ENCODE measurements at regions not wholly inside any gene's neighbourhood (a gene's known extent, or its start where the extent isn't known, plus 50 kb on each side); places are given as distances from the start of the nearest gene placed in this dataset.
"Not testable (repeated sequence)": the region's sequence is repeated elsewhere in the genome, so short reads cannot be mapped to it uniquely, and the experiment has no call there.

DNA sequence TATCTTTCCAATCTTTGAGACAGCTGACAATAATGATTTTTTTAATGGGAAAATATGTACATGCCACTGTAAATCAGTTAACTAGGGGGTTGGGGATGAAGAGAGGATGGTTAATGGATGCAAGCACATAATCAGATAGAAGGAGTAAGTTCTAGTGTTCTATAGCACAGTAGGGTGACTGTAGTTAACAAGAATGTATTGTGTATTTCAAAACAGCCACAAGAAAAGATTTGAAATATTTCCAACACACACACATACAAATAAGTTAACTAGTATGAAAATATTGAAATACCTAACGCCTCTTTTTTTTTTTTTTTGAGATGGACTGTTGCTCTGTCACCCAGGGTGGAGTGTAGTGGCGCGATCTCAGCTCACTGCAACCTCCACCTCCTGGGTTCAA lies 153.4 kb upstream of the SALL4 start:
- no peak overlapping the region for H3K4me3 ChIP-seq (ENCODE audit: low read depth in 1 of 2, low read length in 2 of 2)
- H3K27me3 ChIP-seq (ENCODE audit: low read depth, low read length), result no peaks in the 10 kb centered on the region
- no peaks in the 10 kb centered on the region for H3K36me3 ChIP-seq (ENCODE audit: control insufficient read depth in 1 of 2, insufficient read depth in 2 of 2, low read length in 2 of 2)
- H3K4me1 ChIP-seq (ENCODE audit: control insufficient read depth in 1 of 2, insufficient read depth in 2 of 2, low read length in 2 of 2), result no peaks in the 10 kb centered on the region
- no peak overlapping the region for H3K27ac ChIP-seq (ENCODE audit: low read length)
- no peaks in the 10 kb centered on the region for H3K9me3 ChIP-seq (ENCODE audit: control insufficient read depth in 1 of 2, low read length in 2 of 2)

DNA sequence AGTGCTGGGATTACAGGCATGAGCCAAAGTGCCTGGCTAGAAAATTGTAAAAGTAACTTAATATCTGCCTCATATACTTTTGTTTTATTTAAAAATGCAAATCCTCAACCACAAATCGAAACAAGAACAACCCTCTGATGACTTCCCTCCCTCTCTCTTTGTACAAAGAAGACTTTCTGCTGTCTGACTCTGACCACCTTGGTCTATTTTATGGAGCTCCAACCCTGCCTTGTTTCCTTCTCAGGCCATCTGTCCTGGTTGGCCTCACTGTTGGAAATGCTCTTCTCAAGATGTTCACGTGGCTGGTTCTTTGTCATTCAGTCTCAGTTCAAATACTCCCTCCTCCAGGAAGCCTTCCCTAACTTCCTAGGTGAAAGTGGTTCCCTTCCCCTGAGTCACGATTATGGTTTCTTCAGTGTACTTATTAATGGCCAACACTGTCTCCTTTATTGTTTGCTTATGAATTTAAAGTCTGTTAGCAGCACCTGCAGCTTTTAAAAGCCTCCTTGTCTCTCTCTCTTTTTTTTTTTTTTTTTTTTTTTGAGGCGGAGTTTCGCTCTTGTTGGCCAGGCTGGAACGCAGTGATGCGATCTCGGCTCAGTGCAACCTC lies 151.5 kb upstream of the SALL4 start:
- no peaks in the 10 kb centered on the region for H3K27me3 ChIP-seq (ENCODE audit: low read depth, low read length)
- no peak overlapping the region for H3K4me3 ChIP-seq (ENCODE audit: low read depth in 1 of 2, low read length in 2 of 2)
- no peak overlapping the region for H3K27ac ChIP-seq (ENCODE audit: low read length)
- H3K9me3 ChIP-seq (ENCODE audit: control insufficient read depth in 1 of 2, low read length in 2 of 2), result no peaks in the 10 kb centered on the region
- no peaks in the 10 kb centered on the region for H3K36me3 ChIP-seq (ENCODE audit: control insufficient read depth in 1 of 2, insufficient read depth in 2 of 2, low read length in 2 of 2)
- H3K4me1 ChIP-seq (ENCODE audit: control insufficient read depth in 1 of 2, insufficient read depth in 2 of 2, low read length in 2 of 2), result no peaks in the 10 kb centered on the region

DNA sequence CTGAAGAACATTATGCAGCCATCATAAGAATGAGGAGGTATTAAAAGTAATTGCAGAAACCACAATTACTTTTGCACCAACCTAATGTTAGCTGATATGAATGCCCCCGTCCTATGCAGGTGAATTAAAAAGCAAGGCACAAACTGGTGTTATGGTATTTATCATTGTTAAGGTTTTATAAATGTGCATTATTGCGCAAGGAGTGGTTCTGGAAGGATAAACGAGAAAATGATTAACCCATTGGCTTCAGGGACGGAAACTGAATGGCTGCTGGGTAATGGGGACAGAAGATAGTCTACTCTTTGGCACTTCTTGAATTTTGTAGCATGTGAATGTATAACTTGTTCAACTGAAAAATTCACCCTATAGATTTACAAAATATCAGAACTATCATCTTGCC lies 148.6 kb upstream of the SALL4 start:
- H3K27ac ChIP-seq (ENCODE audit: low read length), result no peak overlapping the region
- H3K9me3 ChIP-seq (ENCODE audit: control insufficient read depth in 1 of 2, low read length in 2 of 2), result no peaks in the 10 kb centered on the region
- H3K4me1 ChIP-seq (ENCODE audit: control insufficient read depth in 1 of 2, insufficient read depth in 2 of 2, low read length in 2 of 2), result no peaks in the 10 kb centered on the region
- H3K36me3 ChIP-seq (ENCODE audit: control insufficient read depth in 1 of 2, insufficient read depth in 2 of 2, low read length in 2 of 2), result no peaks in the 10 kb centered on the region
- H3K4me3 ChIP-seq (ENCODE audit: low read depth in 1 of 2, low read length in 2 of 2), result no peak overlapping the region
- H3K27me3 ChIP-seq (ENCODE audit: low read depth, low read length), result no peaks in the 10 kb centered on the region

DNA sequence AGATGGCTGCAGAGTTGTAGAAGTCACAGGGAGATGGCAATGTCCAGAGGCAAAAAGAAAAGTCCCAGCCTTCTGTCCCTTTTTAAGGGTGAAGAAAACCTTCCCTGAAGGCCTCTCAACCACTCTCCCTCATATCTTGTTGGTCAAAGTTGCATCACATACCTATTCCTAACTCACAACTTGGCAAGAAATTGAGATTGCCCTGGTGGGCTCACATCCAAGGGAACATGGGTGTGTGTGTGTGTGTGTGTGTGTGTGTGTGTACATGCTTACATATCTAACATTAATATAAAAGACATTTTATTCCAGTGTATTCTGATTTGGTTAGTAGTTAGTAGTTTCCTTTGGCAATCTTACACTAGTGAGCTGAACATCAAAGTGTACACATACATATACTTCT lies 144.3 kb upstream of the SALL4 start:
- no peaks in the 10 kb centered on the region for H3K27me3 ChIP-seq (ENCODE audit: low read depth, low read length)
- no peak overlapping the region for H3K27ac ChIP-seq (ENCODE audit: low read length)
- H3K4me1 ChIP-seq (ENCODE audit: control insufficient read depth in 1 of 2, insufficient read depth in 2 of 2, low read length in 2 of 2), result no peaks in the 10 kb centered on the region
- no peaks in the 10 kb centered on the region for H3K9me3 ChIP-seq (ENCODE audit: control insufficient read depth in 1 of 2, low read length in 2 of 2)
- H3K36me3 ChIP-seq (ENCODE audit: control insufficient read depth in 1 of 2, insufficient read depth in 2 of 2, low read length in 2 of 2), result no peaks in the 10 kb centered on the region
- no peak overlapping the region for H3K4me3 ChIP-seq (ENCODE audit: low read depth in 1 of 2, low read length in 2 of 2)

DNA sequence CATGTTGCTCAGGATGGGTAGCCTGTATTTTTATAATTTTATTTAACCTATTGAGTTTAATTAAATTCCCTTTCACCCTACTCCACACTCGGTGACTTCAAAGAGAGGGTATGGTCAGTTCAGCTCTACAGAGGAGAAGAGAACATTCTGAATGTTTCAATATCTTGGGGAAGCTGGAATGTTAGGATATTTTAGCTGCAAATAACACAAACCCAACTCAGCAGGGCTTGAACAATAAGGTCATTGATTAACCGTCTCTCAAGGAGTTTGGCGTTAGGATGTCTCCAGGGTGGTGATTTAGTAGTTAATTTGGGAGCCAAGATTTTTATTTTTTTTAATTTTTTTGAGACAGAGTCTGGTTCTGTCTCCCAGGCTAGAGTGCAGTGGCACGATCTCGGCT lies 143.6 kb upstream of the SALL4 start:
- H3K27me3 ChIP-seq (ENCODE audit: low read depth, low read length), result no peaks in the 10 kb centered on the region

DNA sequence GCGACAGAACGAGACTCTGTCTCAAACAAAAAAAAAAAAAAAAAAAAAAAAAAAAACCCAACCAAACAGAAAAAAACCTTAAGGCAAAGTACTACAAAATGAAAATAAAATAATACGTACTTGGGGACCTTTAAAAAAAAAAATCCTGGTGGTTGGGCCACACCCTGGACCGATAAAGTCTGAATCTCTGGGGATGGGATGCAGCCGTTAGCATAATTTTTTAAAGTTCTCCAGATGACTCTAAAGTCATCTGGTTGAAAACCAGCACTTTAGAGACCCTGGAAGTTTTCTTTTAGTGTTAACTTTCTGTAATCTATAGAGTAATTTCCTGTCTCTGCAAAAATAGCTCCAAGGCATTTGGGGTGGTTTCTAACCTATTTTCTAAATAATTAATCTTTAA lies 142.9 kb upstream of the SALL4 start:
- H3K27ac ChIP-seq (ENCODE audit: low read length), result no peak overlapping the region
- no peak overlapping the region for H3K4me3 ChIP-seq (ENCODE audit: low read depth in 1 of 2, low read length in 2 of 2)
- no peaks in the 10 kb centered on the region for H3K36me3 ChIP-seq (ENCODE audit: control insufficient read depth in 1 of 2, insufficient read depth in 2 of 2, low read length in 2 of 2)
- no peaks in the 10 kb centered on the region for H3K27me3 ChIP-seq (ENCODE audit: low read depth, low read length)
- no peaks in the 10 kb centered on the region for H3K9me3 ChIP-seq (ENCODE audit: control insufficient read depth in 1 of 2, low read length in 2 of 2)
- H3K4me1 ChIP-seq (ENCODE audit: control insufficient read depth in 1 of 2, insufficient read depth in 2 of 2, low read length in 2 of 2), result no peaks in the 10 kb centered on the region

More for the DNA sequence above, 143.6 kb upstream of the SALL4 start:
- no peaks in the 10 kb centered on the region for H3K9me3 ChIP-seq (ENCODE audit: control insufficient read depth in 1 of 2, low read length in 2 of 2)
- no peak overlapping the region for H3K27ac ChIP-seq (ENCODE audit: low read length)
- H3K4me1 ChIP-seq (ENCODE audit: control insufficient read depth in 1 of 2, insufficient read depth in 2 of 2, low read length in 2 of 2), result no peaks in the 10 kb centered on the region
- no peaks in the 10 kb centered on the region for H3K36me3 ChIP-seq (ENCODE audit: control insufficient read depth in 1 of 2, insufficient read depth in 2 of 2, low read length in 2 of 2)
- no peak overlapping the region for H3K4me3 ChIP-seq (ENCODE audit: low read depth in 1 of 2, low read length in 2 of 2)

DNA sequence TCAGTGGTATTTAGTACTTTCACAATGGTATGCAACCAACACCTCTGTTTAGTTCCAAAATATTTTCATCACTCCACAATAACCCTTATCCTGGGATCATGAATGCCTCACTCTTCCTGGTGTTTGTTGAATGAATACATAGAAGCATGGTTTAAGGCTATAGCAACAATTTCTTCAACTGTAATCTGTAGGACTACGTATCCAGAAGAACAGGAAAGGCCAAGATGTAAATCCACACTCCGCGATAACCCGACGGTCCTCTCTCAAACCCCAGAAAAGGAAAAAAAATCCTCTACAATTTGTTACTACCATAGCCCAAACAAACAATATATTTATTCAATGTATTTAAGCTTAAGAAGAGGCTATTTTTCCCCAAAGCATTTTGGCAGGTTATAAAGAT lies 141.4 kb upstream of the SALL4 start:
- no peak overlapping the region for H3K4me3 ChIP-seq (ENCODE audit: low read depth in 1 of 2, low read length in 2 of 2)
- H3K4me1 ChIP-seq (ENCODE audit: control insufficient read depth in 1 of 2, insufficient read depth in 2 of 2, low read length in 2 of 2), result no peaks in the 10 kb centered on the region
- no peak overlapping the region for H3K27ac ChIP-seq (ENCODE audit: low read length)
- H3K9me3 ChIP-seq (ENCODE audit: control insufficient read depth in 1 of 2, low read length in 2 of 2), result no peaks in the 10 kb centered on the region
- H3K36me3 ChIP-seq (ENCODE audit: control insufficient read depth in 1 of 2, insufficient read depth in 2 of 2, low read length in 2 of 2), result no peaks in the 10 kb centered on the region
- no peaks in the 10 kb centered on the region for H3K27me3 ChIP-seq (ENCODE audit: low read depth, low read length)

DNA sequence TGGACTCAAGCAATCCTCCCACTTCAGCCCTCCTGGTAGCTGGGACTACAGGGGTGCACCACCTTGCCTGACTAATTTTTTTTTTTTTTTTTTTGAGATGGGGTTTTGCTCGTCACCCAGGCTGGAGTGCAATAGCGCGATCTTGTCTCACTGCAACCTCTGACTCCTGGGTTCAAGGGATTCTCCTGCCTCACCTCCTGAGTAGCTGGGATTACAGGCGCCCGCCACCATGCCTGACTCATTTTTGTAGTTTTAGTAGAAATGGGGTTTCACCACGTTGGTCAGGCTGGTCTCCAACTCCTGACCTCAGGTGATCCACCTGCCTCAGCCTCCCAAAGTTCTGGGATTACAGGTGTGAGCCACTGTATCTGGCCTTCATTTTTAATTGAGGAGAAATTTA lies 141.0 kb upstream of the SALL4 start:
- not testable (repeated sequence) for H3K36me3 ChIP-seq (ENCODE audit: control insufficient read depth in 1 of 2, insufficient read depth in 2 of 2, low read length in 2 of 2); H3K4me1 ChIP-seq (ENCODE audit: control insufficient read depth in 1 of 2, insufficient read depth in 2 of 2, low read length in 2 of 2); H3K9me3 ChIP-seq (ENCODE audit: control insufficient read depth in 1 of 2, low read length in 2 of 2); H3K27ac ChIP-seq (ENCODE audit: low read length); H3K4me3 ChIP-seq (ENCODE audit: low read depth in 1 of 2, low read length in 2 of 2); H3K27me3 ChIP-seq (ENCODE audit: low read depth, low read length)

DNA sequence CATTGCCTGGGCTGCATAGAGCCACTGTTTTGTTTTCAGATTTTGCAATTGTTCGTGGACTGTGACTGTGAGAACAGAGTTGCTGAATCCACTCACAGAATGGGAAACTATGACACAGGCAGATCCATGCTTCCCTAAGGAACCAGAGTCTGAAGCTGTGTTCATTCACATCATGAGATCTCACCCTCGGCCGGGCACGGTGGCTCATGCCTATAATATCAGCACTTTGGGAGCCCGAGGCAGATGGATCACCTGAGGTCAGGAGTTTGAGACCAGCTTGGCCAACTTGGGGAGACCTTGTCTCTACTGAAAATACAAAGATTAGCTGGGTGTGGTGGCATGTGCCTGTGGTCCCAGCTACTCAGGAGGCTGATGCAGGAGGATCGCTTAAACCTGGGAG lies 139.2 kb upstream of the SALL4 start:
- Histone ChIP-seq H3K27ac (ENCODE audit: low read length) (no peak overlapping the region), H3K4me1 (ENCODE audit: control insufficient read depth in 1 of 2, insufficient read depth in 2 of 2, low read length in 2 of 2) (no peaks in the 10 kb centered on the region), H3K4me3 (ENCODE audit: low read depth in 1 of 2, low read length in 2 of 2) (no peak overlapping the region), H3K9me3 (ENCODE audit: control insufficient read depth in 1 of 2, low read length in 2 of 2) (no peaks in the 10 kb centered on the region), H3K27me3 (ENCODE audit: low read depth, low read length) (no peaks in the 10 kb centered on the region), H3K36me3 (ENCODE audit: control insufficient read depth in 1 of 2, insufficient read depth in 2 of 2, low read length in 2 of 2) (no peaks in the 10 kb centered on the region)

DNA sequence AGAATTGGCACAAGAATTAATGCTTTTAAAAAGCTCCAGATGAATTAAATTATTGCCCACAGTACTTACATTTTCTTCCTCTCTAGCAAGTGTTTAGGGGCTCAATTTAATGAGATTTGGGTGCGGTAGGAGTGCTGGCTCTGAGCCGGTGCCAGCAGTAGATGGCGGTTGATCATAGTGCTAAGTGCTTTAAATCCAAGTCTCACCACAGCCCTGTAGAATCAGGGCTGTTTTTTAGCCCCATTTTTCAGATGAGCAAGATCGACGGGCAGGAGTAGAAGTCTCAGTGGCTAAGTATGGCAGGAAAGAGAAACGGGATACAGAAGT lies 136.9 kb upstream of the SALL4 start:
- no peak overlapping the region for H3K4me3 ChIP-seq (ENCODE audit: low read depth in 1 of 2, low read length in 2 of 2)
- no peaks in the 10 kb centered on the region for H3K36me3 ChIP-seq (ENCODE audit: control insufficient read depth in 1 of 2, insufficient read depth in 2 of 2, low read length in 2 of 2)
- no peaks in the 10 kb centered on the region for H3K27me3 ChIP-seq (ENCODE audit: low read depth, low read length)
- no peak overlapping the region for H3K27ac ChIP-seq (ENCODE audit: low read length)
- no peaks in the 10 kb centered on the region for H3K4me1 ChIP-seq (ENCODE audit: control insufficient read depth in 1 of 2, insufficient read depth in 2 of 2, low read length in 2 of 2)
- H3K9me3 ChIP-seq (ENCODE audit: control insufficient read depth in 1 of 2, low read length in 2 of 2), result no peaks in the 10 kb centered on the region

DNA sequence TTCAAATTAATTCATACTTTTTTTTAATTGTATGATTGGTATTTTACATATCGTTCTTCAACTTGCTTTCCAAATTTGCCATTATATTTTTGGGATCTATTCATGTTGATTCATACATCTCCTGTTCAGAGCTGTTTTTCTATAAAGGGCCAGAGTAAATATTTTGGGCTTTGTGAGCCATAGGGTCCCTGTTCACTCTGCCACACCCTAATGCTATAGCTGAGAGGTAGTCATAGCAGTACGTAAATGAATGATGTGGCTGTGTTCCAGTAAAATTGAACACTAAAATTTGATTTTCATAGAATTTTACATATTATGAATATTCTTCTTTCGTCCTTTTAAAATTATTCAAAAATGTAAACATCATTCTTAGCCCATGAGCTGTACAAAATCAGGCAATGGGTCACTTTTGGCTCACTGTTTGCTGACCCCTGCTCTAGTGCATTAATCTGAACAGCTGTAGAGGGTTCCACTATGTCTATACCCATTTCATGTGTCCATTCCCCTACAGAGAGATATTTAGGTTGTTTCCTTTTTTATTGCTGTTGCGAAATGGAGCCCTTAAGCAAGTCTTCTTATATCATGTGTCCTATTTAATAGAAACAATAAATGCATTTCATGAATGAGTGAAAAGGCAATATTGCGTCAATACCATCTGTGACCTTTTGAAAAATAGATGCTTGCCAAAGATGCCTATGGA lies 136.4 kb upstream of the SALL4 start:
- Histone ChIP-seq H3K36me3 (ENCODE audit: control insufficient read depth in 1 of 2, insufficient read depth in 2 of 2, low read length in 2 of 2) (no peaks in the 10 kb centered on the region), H3K4me3 (ENCODE audit: low read depth in 1 of 2, low read length in 2 of 2) (no peak overlapping the region), H3K27ac (ENCODE audit: low read length) (no peak overlapping the region), H3K9me3 (ENCODE audit: control insufficient read depth in 1 of 2, low read length in 2 of 2) (no peaks in the 10 kb centered on the region), H3K4me1 (ENCODE audit: control insufficient read depth in 1 of 2, insufficient read depth in 2 of 2, low read length in 2 of 2) (no peaks in the 10 kb centered on the region), H3K27me3 (ENCODE audit: low read depth, low read length) (no peaks in the 10 kb centered on the region)

DNA sequence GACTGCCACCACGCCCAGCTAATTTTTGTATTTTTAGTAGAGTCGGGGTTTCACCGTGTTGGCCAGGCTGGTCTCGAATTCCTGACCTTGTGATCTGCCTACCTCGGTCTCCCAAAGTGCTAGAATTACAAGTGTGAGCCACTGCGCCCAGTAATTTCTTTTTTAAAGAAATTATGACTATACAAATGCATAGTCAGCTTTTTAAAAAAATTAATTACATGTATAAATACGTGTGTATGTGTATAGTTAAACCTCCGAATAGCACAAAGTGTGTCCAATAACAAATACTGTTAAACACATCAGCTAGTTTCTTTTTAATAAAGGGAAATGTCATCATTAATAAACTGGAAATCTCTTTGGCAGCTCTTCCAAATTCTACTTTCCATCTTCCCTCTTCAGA lies 135.5 kb upstream of the SALL4 start:
- H3K27me3 ChIP-seq (ENCODE audit: low read depth, low read length), result no peaks in the 10 kb centered on the region
- H3K9me3 ChIP-seq (ENCODE audit: control insufficient read depth in 1 of 2, low read length in 2 of 2), result no peaks in the 10 kb centered on the region
- no peak overlapping the region for H3K27ac ChIP-seq (ENCODE audit: low read length)
- no peak overlapping the region for H3K4me3 ChIP-seq (ENCODE audit: low read depth in 1 of 2, low read length in 2 of 2)
- H3K4me1 ChIP-seq (ENCODE audit: control insufficient read depth in 1 of 2, insufficient read depth in 2 of 2, low read length in 2 of 2), result no peaks in the 10 kb centered on the region
- no peaks in the 10 kb centered on the region for H3K36me3 ChIP-seq (ENCODE audit: control insufficient read depth in 1 of 2, insufficient read depth in 2 of 2, low read length in 2 of 2)

Data from muscle layer of duodenum (tissue), 2 donors.